ENCODE measurements at regions not wholly inside any gene's neighbourhood (a gene's known extent, or its start where the extent isn't known, plus 50 kb on each side); places are given as distances from the start of the nearest gene placed in this dataset.

DNA sequence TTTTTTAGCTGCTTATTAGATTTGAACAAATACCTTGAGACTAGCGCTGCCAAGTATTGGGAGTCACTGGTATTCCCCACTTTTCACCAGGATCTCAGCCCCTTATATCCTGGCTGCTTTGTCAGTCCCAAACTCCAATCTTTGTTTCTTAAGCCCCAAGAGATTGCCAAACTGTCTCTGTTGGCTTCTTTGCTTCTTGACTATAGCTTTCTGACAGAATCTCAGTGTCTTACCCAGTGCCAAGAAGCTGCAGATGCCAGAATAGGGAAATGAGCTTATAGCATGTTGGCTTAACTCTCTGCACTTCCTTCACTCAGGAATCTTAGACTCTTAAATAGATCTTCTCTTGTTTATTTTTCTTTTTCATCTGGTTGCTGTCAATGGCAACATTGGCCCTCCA, 297.5 kb upstream of the DCAF8L1 start:
- TF ChIP-seq ZNF138 (CRISPR knock-in tag; IDR thresholded peaks at IDR 0.05; ENCODE audit: low read depth) (no peak), ZNF260 (CRISPR knock-in tag; IDR thresholded peaks at IDR 0.05; ENCODE audit: borderline replicate concordance, low read depth) (no peak), CENPX (CRISPR knock-in tag; IDR thresholded peaks at IDR 0.05) (no peak), ZNF792 (CRISPR knock-in tag; IDR thresholded peaks at IDR 0.05) (no peak), ZFX (CRISPR knock-in tag; IDR thresholded peaks at IDR 0.05; ENCODE audit: low read depth) (no peak)
- Histone ChIP-seq H2AFZ (ENCODE audit: low read length) (no peak overlapping the region), H3K9me3 (ENCODE audit: low read length) (no peaks in the 10 kb centered on the region), H3K4me3 (replicated peaks in 1 of 3; ENCODE audit: insufficient read depth in 1 of 3, low read depth in 2 of 3, low read length in 3 of 3) (no peak overlapping the region), H3K79me2 (ENCODE audit: insufficient read depth, low read length) (no peaks in the 10 kb centered on the region), H4K20me1 (ENCODE audit: insufficient read depth, low read length) (no peaks in the 10 kb centered on the region), H3K4me1 (ENCODE audit: insufficient read depth, low read length) (no peaks in the 10 kb centered on the region), H3K9ac (ENCODE audit: insufficient read depth, low read depth, low read length) (no peak overlapping the region), H3K4me2 (ENCODE audit: low read depth, low read length) (no peak overlapping the region), H3K36me3 (replicated peaks in 1 of 2; ENCODE audit: control insufficient read depth in 1 of 2, insufficient read depth in 2 of 2, low read length in 2 of 2) (no peaks in the 10 kb centered on the region), H3K27ac (ENCODE audit: extremely low read length, insufficient read depth, low read length) (no peak overlapping the region), H3K27me3 (ENCODE audit: control insufficient read depth in 1 of 2, insufficient read depth in 2 of 2, low read length in 2 of 2) (no peaks in the 10 kb centered on the region)
- intact Hi-C loops (cut with micrococcal nuclease; ENCODE audit: unreplicated experiment): no loop called here
- FAIRE-seq: no peak
- ChIA-PET CTCF (ENCODE audit: low intra/inter-chr PET ratio, low total read pairs) (no interaction called here), POLR2A (no interaction called here)
- no peak for DNase-seq (ENCODE audit: low spot score)
- WGBS (ENCODE audit: low lambda C conversion rate): 50% methylated on average over 1 of the region's 1 CpG
- no TSS peak for BruUV-seq (replicated peaks)
- in situ Hi-C loops (cut with HindIII; ENCODE audit: extremely low pct_ligation_motif_present, low pct_unique_long_range_greater_than_20kb): no loop called here
- no peak for ATAC-seq

DNA sequence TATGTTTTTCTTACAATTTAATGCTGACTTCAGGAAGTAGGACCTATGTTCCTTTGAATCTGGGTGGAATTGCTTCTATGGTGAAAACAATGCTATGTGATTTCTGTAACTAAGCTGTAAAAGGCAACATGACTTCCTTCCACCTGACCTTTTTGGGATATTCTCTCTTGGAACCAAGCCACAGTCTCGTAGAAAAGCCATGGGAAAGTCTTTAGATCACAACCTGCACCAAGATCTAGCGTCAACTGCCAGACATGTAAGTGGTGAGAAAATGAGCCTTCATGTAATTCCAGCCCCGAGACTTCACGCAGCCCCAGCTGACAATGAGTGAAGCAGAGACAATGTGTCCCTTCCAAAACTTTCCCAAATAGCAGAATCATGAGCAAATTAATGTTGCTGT, 297.0 kb upstream of the DCAF8L1 start:
- FAIRE-seq (no peak), DNase-seq (ENCODE audit: low spot score) (no peak), ATAC-seq (no peak)
- CTCF ChIA-PET (ENCODE audit: low intra/inter-chr PET ratio, low total read pairs): no interaction called here
- Histone ChIP-seq H3K9ac (ENCODE audit: insufficient read depth, low read depth, low read length) (no peak overlapping the region), H3K36me3 (replicated peaks in 1 of 2; ENCODE audit: control insufficient read depth in 1 of 2, insufficient read depth in 2 of 2, low read length in 2 of 2) (no peaks in the 10 kb centered on the region), H3K27me3 (ENCODE audit: control insufficient read depth in 1 of 2, insufficient read depth in 2 of 2, low read length in 2 of 2) (no peaks in the 10 kb centered on the region), H3K9me3 (ENCODE audit: low read length) (no peaks in the 10 kb centered on the region), H3K4me1 (ENCODE audit: insufficient read depth, low read length) (no peaks in the 10 kb centered on the region), H3K4me3 (replicated peaks in 1 of 3; ENCODE audit: insufficient read depth in 1 of 3, low read depth in 2 of 3, low read length in 3 of 3) (no peak overlapping the region), H3K79me2 (ENCODE audit: insufficient read depth, low read length) (no peaks in the 10 kb centered on the region), H4K20me1 (ENCODE audit: insufficient read depth, low read length) (no peaks in the 10 kb centered on the region), H2AFZ (ENCODE audit: low read length) (no peak overlapping the region), H3K4me2 (ENCODE audit: low read depth, low read length) (no peak overlapping the region), H3K27ac (ENCODE audit: extremely low read length, insufficient read depth, low read length) (no peak overlapping the region)
- WGBS (ENCODE audit: low lambda C conversion rate): 10% methylated on average over 2 of the region's 4 CpGs
- in situ Hi-C loops (cut with HindIII; ENCODE audit: extremely low pct_ligation_motif_present, low pct_unique_long_range_greater_than_20kb): no loop called here
- no TSS peak for BruUV-seq (replicated peaks)
- POLR2A ChIA-PET: no interaction called here
- intact Hi-C loops (cut with micrococcal nuclease; ENCODE audit: unreplicated experiment): no loop called here
- TF ChIP-seq DNMT3B (CRISPR knock-in tag; conservative IDR thresholded peaks at IDR 0.05) (no peak), ATRX (CRISPR knock-in tag; IDR thresholded peaks at IDR 0.05; ENCODE audit: borderline replicate concordance) (no peak), ZNF850 (CRISPR knock-in tag; conservative IDR thresholded peaks at IDR 0.05) (no peak), ZNF138 (CRISPR knock-in tag; IDR thresholded peaks at IDR 0.05; ENCODE audit: low read depth) (no peak), ZNF317 (CRISPR knock-in tag; IDR thresholded peaks at IDR 0.05) (no peak), ZNF788 (CRISPR knock-in tag; IDR thresholded peaks at IDR 0.05; ENCODE audit: borderline replicate concordance) (no peak), STAG1 (CRISPR knock-in tag; IDR thresholded peaks at IDR 0.05) (no peak), ZNF12 (CRISPR knock-in tag; IDR thresholded peaks at IDR 0.05) (no peak), ZNF563 (CRISPR knock-in tag; IDR thresholded peaks at IDR 0.05) (no peak)
- TF ChIP-seq, protein P1, sequence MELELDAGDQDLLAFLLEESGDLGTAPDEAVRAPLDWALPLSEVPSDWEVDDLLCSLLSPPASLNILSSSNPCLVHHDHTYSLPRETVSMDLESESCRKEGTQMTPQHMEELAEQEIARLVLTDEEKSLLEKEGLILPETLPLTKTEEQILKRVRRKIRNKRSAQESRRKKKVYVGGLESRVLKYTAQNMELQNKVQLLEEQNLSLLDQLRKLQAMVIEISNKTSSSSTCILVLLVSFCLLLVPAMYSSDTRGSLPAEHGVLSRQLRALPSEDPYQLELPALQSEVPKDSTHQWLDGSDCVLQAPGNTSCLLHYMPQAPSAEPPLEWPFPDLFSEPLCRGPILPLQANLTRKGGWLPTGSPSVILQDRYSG (CRISPR knock-in tag; IDR thresholded peaks at IDR 0.05): no peak
- TF ChIP-seq, protein P2, sequence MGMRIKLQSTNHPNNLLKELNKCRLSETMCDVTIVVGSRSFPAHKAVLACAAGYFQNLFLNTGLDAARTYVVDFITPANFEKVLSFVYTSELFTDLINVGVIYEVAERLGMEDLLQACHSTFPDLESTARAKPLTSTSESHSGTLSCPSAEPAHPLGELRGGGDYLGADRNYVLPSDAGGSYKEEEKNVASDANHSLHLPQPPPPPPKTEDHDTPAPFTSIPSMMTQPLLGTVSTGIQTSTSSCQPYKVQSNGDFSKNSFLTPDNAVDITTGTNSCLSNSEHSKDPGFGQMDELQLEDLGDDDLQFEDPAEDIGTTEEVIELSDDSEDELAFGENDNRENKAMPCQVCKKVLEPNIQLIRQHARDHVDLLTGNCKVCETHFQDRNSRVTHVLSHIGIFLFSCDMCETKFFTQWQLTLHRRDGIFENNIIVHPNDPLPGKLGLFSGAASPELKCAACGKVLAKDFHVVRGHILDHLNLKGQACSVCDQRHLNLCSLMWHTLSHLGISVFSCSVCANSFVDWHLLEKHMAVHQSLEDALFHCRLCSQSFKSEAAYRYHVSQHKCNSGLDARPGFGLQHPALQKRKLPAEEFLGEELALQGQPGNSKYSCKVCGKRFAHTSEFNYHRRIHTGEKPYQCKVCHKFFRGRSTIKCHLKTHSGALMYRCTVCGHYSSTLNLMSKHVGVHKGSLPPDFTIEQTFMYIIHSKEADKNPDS (CRISPR knock-in tag; IDR thresholded peaks at IDR 0.05): no peak
- TF ChIP-seq, protein P3, sequence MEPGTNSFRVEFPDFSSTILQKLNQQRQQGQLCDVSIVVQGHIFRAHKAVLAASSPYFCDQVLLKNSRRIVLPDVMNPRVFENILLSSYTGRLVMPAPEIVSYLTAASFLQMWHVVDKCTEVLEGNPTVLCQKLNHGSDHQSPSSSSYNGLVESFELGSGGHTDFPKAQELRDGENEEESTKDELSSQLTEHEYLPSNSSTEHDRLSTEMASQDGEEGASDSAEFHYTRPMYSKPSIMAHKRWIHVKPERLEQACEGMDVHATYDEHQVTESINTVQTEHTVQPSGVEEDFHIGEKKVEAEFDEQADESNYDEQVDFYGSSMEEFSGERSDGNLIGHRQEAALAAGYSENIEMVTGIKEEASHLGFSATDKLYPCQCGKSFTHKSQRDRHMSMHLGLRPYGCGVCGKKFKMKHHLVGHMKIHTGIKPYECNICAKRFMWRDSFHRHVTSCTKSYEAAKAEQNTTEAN (CRISPR knock-in tag; conservative IDR thresholded peaks at IDR 0.05): no peak
